HEK293T (cell line): ENCODE measurements at regions not wholly inside any gene's neighbourhood (a gene's known extent, or its start where the extent isn't known, plus 50 kb on each side); places are given as distances from the start of the nearest gene placed in this dataset.

Experiments used
- ELF4 ChIP-seq: fragments of 450-650 bp; IDR thresholded peaks from 2 replicates; pipeline ENCODE4 v1.6.1; 2017; ENCODE audit warnings: antibody characterized with exemption
- NFRKB ChIP-seq: fragments of 450-650 bp; IDR thresholded peaks from 2 replicates; pipeline ENCODE4 v1.6.1; 2016; ENCODE audit warnings: mild to moderate bottlenecking, moderate library complexity

- TF ChIP-seq ELF4 (no peak), NFRKB (no peak)
These were observed 91.0 kb upstream of the RND3 start for GRCh38 chr2:150578481-150578880.
